Neural progenitor cell (in vitro differentiated cells): ENCODE measurements at regions not wholly inside any gene's neighbourhood (a gene's known extent, or its start where the extent isn't known, plus 50 kb on each side); places are given as distances from the start of the nearest gene placed in this dataset.

Source experiments
- CTCF ChIP-seq: fragments of 200-600 bp; sonication (generic); IDR thresholded peaks from 2 replicates; pipeline ENCODE4 v1.5.1; 2017; ENCODE audit warnings: antibody characterized with exemption, mild to moderate bottlenecking
- EZH2 ChIP-seq: fragments of 200-600 bp; sonication (generic); IDR thresholded peaks from 2 replicates; pipeline ENCODE4 v1.6.1; 2017; ENCODE audit warnings: antibody characterized with exemption, mild to moderate bottlenecking, moderate library complexity
- EZH2phosphoT487 ChIP-seq: fragments of 200-600 bp; sonication (generic); IDR thresholded peaks from 2 replicates; pipeline ENCODE4 v1.6.1; 2017; ENCODE audit warnings: antibody characterized with exemption

GRCh38 chr5:164532235-164532900 is 1026.9 kb downstream of the MAT2B start:
- TF ChIP-seq CTCF, result no peak
- no peak for TF ChIP-seq EZH2
- TF ChIP-seq EZH2phosphoT487, result no peak
